GM18499 (cell line): ENCODE measurements at regions not wholly inside any gene's neighbourhood (a gene's known extent, or its start where the extent isn't known, plus 50 kb on each side); places are given as distances from the start of the nearest gene placed in this dataset.
"Not testable (repeated sequence)": the region's sequence is repeated elsewhere in the genome, so short reads cannot be mapped to it uniquely, and the experiment has no call there.

ENCODE experiments used
- ATAC-seq: cut with Tn5 transposase; IDR thresholded peaks from one replicate; pipeline ENCODE4 v1.9.1; 2021; ENCODE audit warnings: moderate number of reproducible peaks; ENCODE audit not compliant: insufficient read depth, unreplicated experiment

DNA sequence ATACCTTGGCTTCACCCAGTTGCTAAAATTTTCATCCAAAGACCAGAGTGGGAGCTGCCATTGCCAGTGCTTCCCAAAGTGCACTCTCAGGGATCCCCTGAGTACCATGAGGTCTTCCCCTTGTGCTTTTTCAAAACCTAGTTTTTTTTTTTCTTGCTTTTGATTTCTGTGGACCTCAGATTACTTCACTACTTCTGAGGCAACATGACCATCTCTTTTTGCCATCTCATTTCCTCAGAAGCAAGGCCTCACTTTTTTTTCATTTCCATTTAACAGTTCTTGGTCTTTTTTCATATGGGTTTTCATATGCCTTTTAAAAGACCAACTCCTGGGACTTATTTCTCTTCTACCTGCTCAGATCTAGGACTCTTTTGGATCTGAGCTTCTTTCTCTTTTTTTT is 64.1 kb upstream of the MMS22L start:
- no peak for ATAC-seq

DNA sequence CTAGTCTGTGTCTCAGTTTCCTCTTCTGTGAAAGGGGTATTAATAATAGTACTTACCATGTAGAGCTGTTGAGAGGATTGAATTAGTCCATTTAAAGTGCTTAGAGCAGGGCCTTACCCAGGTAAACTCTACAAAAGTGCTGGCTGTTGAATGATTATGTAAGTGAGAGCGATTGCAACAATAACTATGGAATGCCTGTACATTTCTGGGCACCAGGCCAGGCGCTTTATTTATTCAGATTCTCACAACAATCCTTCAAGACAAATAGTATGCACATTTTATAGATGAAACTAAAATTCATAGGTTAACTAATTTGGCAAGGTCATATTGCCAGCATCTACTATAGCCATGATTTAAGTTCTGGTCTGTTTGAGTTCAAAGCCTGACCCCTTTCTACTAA is 78.3 kb upstream of the MMS22L start:
- no peak for ATAC-seq

DNA sequence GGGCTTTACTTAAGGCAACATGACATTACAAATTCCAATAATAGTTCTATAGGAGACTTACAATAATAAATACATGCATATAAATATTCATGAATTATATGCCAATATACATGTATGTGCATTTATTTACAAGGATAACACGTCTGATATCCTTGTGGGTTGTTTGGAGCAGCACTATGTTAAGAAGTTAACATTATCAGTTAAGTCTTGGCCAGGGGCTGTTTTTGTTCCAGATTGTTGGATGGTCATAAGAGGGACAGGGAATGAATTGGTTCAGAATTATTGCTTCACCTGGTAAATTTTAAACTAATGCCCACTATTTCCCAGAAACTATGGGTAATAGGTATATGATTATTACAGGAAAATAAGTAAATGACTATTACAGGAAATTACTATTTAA is 81.3 kb upstream of the MMS22L start:
- ATAC-seq: no peak

DNA sequence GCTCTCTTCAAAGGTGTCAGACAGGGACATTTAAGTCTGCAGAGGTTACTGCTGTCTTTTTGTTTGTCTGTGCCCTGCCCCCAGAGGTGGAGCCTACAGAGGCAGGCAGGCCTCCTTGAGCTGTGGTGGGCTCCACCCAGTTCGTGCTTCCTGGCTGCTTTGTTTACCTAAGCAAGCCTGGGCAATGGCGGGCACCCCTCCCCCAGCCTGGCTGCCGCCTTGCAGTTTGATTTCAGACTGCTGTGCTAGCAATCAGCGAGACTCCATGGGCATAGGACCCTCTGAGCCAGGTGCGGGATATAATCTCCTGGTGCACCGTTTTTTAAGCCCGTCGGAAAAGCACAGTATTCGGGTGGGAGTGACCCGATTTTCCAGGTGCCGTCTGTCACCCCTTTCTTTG is 99.1 kb upstream of the MMS22L start:
- not testable (repeated sequence) for ATAC-seq

DNA sequence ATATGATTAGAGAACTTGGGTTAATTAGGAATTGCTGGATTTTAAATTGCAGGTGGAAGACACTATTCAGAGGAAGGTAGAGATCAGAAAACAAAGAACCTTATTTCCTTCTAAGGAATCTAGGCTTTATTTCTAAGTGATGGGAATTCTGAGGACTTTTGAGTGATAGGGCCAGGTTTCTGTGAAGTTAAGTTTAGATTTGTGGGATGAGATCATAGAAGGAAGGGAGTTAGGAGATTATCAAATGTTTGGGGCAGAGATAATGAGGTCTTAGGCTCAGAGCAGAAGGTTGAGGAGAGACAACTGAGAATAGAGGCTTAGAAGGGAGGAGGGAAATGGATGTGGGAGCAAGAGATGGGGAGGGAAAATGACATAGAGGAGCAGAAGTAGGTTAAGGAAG is 109.7 kb upstream of the MMS22L start:
- ATAC-seq: no peak

DNA sequence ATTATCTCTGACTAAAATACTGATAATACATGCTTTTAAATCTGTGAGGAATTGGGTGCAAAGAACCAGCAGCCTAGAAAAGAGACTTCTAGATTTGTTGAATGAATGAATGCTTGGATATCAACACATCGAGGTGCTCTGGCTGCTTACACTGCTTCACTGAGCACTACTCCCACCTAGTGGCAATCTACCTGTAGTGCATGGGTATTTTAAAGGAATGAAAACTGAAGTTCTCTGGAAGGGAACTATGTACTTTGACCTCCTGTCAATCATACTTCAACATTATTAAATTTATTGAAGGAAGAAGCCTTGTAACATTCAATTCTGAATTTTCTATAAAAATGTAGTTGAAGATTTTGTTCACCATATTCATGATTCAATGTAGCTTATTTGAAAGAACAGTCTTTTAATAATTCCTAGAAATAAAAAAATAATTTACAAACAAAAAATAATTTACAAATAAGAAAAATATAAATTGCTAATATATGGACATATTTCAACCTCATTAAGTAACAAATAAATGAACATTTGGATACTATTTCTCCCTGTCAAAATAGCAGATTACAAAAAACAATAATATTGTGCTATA is 111.2 kb upstream of the MMS22L start:
- ATAC-seq: peak; percentile 80

DNA sequence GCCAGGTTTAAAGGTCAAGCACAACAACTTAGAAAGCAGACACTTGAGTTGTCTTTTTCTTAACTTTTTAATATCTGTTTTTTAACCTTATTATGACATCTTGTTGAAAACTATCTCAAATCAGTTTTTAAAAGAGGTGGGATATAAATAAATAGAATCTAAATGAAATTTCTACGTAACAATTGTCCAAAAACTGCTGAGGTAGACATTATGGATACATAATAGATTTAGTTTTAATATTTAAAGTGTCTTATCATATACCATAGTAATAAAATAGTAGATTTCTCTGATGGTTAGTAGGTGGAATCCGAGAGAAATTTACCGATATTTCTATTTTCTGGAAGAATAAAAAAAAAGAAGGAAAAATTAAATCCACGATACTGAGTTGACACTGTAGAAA is 113.9 kb upstream of the MMS22L start:
- no peak for ATAC-seq

DNA sequence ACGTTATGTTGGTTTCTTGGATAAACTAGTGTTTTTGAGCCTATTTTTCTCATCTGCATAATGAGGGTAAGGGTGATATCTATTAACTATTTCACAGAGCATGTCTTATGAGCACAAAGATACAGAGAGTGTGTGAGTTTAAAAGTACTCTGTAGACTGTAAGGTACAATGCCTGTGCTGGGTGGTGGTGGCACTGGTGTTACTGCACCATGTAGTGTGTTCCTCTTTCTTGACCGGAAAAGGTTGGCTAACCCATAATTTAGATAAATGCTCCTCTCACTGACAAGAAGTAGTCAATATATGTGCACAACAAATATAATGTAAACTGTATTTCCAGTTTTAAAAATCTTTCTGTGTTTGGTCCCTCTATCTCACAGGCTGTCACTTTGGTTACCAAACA is 116.2 kb upstream of the MMS22L start:
- ATAC-seq: no peak

DNA sequence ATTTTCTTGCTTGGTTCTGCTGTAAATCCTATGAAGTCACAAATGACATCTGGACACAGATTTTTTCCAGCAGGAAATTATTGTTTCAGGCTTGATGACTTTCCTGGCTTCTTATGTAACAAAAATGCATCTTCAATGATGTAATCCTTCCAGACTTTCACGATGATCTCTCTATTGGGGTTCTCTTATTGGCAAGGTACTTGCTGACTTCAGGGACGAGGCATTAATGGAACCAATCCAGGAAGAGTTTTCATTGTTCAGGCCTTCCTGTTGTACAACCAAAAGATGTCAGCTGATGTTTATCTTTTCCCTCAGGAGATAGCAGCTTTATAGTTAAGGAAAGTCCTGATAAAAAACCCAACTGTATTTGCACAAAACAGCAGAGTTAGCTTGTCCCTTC is 118.5 kb upstream of the MMS22L start:
- ATAC-seq: no peak

DNA sequence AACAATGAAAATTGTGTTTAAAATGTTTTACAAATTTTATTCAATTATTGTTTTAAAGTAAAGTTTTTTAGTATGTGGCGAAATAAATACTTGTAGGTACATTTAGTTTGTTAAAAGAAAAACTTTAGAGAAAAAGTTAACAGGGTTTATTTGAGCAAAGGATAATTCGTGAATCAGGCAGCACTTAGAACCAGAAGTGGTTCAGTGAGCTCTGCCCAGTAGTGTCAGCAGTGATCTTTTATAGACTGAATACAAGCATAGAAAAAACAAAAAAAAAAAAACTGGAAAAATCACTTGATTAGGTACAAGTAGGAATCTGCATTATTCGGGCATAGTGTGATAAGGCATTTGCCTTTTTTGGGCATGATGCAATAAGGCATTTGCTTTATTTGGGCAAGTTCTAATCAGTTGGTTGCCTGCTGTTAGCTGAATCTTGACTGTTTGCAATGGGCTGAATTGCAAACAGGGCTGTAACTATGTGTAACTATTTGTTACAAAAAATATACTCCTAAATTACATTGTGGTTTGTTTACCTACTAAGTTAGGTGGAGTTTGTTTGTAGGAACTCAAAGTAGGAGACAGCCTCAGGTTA is 122.9 kb upstream of the MMS22L start:
- ATAC-seq: no peak

DNA sequence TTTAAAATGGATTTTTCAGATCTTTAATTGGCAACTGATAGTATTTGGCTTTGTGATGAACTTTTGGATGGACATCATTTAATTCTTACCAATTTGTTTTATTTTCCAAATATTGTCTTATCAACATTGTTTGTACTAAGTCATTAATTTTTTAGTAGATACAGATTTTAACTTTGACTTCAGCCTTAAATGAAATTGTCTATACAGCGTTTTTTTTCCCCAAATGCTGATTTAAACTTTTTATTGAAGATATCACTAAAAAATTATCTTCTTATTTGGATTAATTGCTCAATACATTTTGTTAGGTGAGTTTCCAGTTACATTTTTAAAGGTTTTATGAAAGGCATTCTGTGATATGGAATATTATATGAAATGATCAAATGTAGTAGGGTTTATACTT is 123.6 kb upstream of the MMS22L start:
- ATAC-seq: no peak

DNA sequence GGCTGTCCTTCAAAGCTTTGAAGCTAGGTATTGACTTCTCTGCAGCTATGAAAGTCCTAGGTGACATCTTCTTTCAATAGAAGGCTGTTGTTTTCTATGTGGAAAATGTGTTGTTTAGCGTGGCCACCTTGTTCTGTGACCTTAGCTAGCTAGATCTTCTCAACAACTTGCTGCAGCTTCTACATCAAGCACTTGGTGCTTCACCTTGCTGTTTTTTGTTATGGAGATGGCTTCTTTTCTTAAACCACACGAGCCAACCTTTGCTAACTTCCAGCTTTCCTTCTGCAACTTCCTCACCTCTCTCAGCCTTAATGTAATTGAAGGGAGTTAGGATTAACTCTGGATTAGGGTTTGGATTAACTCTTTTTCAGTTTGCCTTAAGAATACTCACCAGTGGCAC is 128.6 kb upstream of the MMS22L start:
- no peak for ATAC-seq

DNA sequence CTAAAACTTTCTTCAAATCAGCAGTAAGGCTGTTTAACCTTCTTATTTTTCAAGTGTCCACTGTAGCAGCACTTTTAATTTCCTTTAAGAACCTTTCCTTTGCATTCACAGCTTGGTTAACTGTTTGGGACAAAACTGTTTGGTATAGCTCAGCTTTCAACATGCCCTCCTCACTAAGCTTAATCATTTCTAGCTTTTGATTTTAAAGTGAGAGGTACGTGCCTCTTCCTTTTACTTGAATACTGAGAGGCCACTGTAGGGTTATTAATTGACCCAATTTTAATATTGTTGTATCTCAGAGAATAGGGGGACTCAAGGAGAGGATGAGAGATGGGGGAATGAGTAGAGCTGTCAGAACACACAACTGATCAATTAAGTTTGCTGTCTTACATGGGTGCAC is 129.5 kb upstream of the MMS22L start:
- ATAC-seq: no peak

DNA sequence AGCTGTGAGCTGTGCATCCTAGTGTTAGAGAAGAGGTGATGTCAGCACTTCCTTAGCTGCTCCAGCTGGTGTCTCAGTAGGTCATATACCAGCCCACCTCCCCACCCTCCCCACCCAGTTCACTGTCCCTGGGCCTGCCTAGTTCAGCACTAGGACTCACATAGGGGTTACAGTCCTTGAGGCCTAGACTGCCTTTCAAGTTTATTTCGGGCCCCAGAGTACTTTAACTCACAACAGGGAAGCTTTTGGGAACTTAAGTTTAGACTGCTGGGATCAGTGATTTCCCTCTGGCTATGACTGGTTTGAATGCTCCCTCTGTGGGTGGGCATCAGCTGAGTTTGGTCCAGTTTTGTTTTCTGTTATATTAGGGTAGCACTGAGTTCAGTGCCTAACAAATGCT is 139.2 kb upstream of the MMS22L start:
- ATAC-seq: no peak

DNA sequence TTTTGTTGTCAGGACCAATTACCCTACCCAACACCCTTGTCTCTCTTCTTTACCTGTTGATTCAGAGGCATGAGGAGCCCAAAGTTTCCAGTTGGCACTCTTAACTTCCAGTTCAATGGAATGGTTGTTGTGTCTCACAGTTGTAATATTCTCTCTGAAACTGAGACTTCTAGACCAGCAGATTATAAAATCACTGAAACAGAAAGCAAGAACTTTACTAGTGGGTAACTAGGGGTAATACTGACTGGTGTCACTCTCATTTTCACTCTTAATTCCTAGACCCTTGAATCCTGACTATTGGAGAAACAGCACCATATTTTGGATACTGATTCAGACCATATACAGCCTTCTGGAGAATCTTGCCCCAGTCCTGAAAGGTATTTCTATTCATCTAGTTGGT is 140.2 kb upstream of the MMS22L start:
- no peak for ATAC-seq

DNA sequence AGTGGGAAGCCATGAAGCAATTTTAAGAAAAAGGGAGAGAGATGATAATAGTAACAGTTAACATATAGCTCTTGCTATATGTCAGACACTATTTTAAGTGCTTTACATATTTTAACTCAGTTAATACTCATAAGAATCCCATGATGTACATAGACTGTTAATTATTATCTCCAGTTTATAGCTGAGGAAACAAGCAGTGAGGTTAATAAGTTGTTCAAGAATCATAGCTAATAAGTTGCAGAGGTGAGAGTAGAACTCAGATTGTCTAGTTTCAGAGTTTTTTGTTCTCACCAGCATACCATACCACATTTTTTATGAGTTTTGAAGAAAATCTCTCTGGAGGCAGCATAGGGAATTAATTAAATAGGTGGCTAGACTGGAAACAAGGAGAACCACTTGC is 144.6 kb upstream of the MMS22L start:
- no peak for ATAC-seq

DNA sequence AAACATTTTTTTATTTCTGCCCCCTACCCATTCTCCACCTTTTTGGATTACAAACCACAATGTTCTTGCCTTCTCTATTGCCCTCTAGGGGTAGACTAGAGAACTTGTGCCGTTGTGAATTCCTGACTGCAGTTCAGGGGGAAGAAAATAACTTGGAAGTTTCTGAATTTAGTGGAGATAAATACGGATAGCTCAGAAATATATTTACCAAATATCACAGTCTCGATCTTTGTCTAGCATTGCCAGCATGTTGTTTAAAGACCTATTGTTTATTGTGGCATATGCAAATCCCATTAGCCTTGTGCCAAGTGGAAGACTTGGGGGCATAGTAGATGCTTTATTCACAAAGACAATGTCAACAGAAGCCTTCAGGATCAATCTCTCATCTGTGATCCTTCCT is 154.1 kb upstream of the MMS22L start:
- ATAC-seq: no peak

DNA sequence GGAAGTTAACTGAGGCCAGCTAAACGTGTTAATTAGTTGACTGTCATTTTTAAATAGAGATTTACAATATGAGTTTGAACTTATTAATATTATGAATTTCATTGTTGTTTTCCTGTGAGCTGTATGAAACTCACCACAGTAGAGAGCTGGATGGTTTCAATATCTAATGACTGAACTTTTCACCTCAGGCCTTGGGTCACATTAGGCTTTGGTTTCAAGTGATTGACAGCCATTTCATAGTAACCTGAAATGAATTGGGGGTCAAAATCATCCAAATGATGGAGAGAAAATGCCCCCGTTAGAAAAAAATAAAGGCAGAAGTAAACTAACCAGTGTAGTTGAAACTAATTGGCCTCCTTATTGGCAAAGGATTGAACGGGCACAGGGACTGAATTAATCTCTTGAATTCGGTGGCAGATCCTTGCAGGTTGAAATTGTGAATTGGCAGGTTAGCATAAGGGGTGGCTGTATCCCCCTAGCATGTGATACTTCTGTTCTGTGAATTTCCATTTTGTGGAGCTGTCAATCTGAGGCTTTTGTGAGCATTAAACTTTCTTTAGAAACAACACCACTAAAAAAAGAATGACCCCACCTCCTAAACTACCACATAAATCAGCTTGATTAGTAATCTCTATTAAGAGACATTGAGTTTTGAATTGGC is 155.1 kb upstream of the MMS22L start:
- no peak for ATAC-seq

DNA sequence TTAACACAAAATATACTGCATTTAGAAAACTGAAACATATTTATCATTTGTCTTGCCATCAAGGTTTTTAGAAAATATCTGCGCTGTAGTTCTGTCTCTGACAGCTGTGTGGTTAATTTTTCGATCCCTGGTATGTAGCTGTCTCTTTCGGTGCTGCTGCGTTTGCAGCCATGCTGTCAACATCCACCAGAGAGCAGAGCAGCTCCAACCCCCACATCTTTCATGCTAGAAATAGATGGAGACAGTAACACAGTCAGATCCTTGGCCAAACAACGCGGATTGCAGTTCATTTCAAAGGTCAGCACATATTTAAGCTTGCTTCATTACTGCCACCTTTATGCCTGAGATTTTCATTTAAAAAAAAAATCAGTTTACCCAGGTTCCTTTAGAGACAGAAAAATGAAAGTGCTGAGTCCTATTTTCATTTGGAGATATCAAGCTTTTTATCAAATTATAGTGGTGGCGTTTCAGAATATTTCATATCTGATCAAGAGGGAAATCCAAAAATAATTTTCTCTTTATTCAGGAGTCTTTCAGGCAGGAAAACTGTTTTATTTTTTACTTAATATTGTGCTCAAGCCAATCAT is 157.7 kb upstream of the MMS22L start:
- ATAC-seq: peak; percentile 58

DNA sequence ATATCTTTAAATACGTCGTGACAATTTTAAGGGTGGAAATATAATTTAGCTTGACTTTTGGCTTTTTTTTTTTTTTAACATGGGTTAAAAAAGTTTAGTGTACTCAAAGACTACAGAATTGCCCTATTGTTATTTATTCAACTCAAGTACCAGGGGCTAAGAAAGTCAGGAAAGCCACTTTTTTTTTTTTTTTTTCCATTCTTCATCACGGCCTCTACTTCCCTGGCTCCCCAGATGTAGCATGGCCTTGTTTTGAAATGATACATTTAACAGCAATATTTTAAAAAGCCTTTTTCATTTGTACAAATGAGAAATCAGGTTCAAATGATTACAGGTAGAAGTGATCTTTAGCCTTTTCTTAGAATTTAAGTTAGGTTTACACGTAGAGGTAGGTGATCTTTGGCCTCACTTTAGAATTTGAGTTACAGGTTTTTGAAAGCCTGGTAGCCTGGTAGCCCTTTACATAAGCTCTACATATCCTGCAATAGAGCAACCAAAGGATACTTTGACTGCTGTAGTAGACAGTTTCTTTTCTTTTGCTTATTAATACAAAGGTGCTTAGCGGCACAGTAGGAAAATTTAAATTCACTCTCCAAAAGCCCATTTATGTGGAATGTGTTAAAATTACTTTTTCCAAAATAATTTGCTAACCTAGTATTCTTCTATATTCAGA is 160.5 kb upstream of the MMS22L start:
- ATAC-seq: no peak

DNA sequence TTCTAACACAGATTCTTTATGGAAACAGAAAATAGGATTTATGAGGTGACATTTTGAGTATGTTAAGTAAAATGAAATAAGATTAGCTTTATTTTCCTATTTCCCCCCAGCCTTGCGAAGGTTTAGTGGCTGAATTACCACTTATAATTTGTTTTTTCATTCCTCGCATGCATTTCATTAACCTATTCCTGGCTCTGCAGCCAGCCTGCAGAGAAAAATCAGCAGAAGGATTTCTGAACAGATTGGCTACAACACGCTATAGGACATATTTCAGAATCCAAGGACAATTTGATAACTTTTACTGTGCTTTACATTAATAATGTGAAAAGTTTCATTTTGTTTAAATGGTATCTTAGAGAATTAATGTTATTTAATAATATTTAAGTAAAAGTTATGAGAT is 162.4 kb upstream of the MMS22L start:
- ATAC-seq: no peak
